ENCODE measurements at regions not wholly inside any gene's neighbourhood (a gene's known extent, or its start where the extent isn't known, plus 50 kb on each side); places are given as distances from the start of the nearest gene placed in this dataset.
A peak's percentile ranks its signal among the peaks of the same experiment; 100 is the strongest.
"Not testable (repeated sequence)": the region's sequence is repeated elsewhere in the genome, so short reads cannot be mapped to it uniquely, and the experiment has no call there.

DNA sequence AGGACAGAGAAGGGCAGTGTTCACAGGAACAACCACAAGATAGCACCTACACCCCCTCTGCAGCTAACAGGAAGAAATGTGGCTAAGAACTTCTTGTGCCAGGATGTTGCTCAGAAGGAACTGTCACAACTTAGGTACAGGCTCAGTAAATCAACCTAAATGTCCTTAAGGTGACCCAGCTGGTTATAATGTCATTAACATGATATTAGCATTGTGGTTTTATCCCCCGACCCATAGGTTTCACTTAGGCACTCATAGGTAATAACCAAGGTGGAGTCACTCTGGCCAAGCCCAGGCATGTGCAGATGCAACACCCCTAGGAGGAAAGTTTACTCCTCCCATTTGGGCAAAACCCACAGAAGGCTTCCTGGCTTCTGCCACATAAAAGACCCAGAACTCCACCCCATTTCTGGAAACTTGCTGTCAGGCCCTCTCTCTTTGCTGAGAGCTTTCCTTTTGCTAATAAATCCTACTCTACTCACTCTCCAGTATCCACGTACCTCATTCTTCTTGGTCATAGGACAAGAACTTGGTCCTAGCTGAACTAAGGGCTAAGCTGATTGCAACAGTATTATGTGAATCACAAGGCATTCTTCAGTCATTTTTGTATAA lies 951.3 kb downstream of the SLITRK5 start:
- peak; percentile 2 for DNase-seq

DNA sequence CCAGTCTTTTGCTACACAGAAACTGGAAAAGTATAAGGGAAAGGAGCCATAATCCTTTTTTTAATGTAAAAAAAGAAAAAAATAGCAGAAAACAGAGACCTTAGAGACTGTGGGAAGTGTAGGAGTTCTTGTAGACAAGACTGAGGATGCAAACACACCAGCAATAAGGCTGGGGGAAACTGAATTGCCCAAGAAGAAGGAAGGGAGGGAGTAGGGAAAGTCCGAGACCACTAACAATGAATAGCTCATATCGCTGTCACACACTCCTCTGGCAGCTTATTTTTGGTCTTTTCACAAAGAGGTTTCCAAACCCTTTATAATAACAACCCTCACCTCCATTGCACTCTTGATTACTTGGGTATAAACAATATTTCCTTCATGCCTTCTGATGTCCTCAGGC lies 952.0 kb downstream of the SLITRK5 start:
- DNase-seq = peak; percentile 2

DNA sequence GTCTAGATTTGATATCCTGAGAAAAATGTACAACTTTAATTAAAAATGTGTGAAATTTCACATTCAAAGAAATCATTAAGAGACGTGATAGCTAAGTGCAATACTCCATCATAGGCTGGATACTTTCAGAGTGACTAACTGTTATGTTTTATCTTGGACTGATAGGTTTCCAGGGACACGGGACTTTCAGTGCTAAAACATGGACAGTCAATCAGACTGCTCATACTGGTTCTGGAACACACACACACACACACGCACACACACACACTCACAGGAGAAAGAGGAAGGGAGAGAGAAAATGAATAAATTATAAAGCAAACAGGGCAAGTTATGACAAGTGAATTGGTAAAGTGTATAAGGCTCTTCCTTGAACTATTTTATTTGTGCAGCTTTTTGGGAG lies 955.9 kb downstream of the SLITRK5 start:
- DNase-seq = no peak

DNA sequence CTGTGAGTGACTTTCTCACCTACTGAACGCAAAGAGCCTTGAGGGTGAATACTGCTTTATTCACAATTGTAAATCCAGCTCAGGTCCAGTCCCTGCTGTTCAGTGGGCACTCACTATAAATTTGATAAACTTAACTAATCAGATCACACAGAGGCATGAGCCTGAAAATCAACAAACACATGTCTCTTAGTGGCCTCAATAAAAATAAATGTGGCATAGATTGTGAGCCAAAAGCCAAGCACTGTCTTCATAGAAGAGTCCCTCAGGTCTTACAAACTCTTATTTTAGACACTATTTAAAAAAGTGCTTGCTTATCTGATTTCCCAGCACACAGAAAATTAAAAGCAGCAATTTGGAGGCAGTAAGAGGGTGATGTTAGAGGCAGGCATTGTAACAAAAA lies 957.7 kb downstream of the SLITRK5 start:
- no peak for DNase-seq

DNA sequence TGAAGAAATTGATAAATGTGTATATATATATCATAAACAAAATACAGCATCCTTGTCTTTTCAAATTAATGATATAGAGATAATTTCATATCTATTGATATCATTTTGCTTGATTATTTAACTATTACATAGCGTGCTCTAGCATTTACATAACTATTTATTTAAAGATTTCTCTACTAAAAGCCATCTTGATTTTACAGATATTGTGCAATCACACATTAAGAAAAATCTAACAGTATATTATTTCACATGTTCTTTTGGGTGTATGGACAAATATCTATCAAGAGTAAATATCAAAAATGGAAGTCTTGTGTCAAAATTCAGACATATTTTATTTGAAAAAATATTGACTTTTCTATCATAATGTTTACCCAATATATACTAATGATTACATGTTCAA lies 966.8 kb downstream of the SLITRK5 start:
- no peak for DNase-seq

DNA sequence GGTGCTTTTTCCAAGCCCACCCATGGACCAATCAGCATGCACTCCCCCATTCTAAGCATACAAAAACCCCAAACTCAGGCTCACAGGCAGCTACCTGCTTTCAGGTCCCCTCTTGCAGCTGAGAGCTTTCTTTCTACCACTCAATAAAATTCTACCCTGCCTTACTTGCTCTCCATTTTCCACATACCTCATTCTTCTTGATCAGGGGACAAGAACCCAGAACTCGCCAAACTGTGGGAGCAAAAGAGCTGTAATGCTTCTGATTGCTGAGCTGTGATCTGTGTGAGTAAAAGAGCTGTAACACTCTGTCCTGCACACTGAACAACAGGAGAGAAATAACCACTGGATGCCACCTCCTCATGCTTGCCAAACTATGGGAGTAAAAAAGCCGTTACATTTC lies 972.1 kb downstream of the SLITRK5 start:
- no peak for DNase-seq

DNA sequence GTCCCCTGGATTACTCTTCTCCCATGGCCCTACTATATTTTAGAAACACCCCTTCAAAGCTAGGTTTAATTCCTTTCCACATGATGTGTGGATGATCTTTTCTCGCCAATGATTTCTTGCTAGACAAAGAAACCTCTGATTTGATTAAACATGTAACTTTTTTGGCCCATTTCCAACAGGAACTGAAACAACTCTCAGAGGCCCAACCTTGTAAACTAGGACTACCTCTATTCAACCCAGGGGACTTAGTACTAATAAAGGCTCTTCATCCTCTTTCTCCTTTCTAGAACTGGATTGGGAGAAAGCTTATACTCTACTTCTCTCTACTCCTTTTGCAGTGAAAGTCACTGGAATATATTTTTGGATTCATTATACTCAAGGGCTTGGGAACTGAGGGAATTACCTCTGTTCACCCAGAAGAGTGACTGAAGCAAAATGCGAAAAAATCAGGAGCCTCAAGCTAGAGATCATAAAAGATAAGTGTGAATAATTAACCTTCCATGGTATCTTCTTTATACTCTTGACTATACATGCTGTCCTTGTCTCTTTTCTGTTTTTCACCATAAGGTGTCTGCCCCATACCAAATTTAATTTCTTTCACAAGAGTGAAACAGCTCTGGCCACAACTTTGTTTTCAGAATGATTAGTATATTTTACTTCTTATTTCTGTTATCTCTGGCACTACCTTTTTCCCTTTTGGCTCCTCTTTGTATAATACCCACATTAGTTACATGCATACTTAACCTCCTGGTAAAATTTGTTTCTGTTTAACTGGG lies 977.6 kb downstream of the SLITRK5 start:
- no peak for DNase-seq

DNA sequence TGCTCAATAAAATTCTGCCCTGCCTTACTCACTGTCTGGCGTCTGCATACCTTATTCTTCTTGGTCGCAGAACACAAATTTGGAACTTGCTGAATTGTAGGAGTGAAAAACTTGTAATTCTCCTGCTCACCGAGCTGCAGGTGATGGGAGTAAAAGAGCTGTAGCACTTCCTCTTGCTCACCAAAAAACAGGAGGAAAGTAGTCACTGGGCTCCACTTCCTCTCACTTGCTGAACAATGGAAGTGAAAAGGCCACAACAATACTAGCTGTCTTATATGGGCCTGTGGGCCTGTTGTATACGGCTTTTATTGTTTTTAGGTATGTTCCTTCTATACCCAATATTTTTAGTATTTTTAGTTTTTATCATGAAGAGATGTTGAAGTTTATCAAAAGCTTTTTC lies 978.7 kb downstream of the SLITRK5 start:
- DNase-seq = no peak

DNA sequence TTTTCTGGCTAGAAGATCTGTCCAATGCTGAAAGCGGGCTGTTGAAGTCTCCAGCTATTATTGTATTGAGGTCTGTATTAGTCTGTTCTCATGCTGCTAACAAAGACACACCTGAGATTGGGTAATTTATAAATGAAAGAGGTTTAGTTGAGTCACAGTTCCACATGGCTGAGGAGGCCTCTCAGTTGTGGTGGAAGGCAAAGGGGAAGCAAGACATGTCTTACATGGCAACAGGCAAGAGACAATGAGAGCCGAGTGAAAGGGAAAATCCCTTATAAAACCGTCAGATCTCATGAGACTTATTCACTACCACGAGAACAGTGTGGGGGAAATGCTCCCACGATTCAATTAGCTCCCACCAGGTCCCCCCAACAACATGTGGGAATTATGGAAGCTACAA lies 980.4 kb downstream of the SLITRK5 start:
- DNase-seq = no peak

DNA sequence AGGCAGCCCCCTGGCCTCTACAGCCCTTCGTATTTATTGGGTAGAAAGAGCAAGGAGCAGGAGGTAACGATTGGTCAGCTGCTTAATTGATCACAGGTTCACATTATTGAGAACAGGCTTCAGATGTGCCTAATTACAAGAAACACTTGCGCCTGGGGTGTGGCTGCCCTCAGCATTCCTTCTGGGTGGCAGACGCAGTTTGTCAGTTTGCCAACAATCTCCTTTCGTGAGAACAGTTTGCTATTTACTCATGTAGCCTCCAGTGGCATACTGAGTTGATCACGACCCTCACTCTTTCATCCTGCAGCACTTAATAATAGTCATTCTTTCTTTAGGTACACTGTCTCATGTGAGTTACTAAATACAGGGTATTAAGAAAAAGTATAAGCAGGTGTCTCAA lies 985.6 kb downstream of the SLITRK5 start:
- no peak for DNase-seq

DNA sequence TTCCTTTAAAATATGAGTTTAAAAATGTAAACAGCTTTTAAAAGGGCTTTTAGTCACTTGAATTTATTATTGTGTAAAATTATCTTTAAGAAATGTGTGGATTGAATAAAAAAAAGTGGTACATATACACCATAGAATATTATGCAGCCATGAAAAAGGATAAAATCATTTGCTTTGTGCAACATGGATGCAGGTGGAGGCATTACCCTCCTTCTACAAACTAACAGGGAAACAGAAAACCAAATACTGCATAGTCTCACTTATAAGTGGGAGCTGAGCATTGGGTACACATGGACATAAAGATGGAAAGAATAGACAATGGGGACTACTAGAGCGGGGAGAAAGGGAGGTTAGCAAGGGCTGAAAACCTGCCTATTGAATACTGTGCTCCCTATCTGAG lies 999.3 kb downstream of the SLITRK5 start:
- DNase-seq = no peak

DNA sequence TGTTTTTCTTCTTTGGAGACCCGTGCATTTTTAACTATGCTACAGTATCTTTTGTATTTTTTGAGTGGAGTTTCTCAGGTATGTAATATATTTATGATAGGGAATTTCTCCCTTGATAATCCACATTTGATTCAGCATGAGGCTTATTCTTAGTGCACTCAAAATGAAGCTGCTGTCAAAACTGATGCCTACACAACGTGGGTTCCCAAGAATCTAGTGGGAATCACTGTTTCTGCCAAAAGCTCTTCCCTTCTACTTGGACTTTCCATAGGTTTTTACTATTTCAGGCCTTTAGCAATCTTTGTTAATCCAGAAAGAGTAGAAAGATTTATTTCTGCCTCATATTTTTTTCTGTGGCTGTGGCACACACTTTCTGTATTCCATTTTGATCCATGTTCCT lies 1003.7 kb downstream of the SLITRK5 start:
- DNase-seq = no peak

DNA sequence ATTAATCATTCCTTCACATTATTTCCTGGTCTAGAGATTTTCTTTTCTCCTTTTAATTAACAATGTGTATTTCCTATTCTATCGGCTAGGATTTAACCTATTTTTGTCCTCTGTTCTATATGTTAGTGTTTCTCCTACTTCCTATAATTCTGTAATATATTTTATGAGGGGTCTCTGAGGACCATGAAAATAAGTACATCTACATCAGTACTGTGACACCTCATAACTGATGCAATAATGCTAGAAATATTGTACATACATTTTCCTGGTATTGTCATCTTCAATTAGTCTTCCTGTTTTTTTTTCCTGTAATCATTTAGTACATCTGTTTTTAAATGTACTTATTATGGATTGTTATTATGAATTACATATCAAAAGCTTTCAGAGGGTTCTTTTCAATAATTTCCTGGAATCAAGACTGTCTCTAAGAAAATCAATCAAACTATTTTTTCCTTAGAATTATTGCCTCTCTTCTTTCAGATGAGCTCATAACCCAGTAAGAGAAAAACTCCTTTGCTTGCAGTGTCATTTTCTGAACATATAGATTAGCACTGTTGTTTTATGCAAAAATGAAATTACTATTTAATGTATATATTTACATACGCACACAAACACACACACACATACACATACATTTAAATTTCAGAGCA lies 1004.3 kb downstream of the SLITRK5 start:
- no peak for DNase-seq

DNA sequence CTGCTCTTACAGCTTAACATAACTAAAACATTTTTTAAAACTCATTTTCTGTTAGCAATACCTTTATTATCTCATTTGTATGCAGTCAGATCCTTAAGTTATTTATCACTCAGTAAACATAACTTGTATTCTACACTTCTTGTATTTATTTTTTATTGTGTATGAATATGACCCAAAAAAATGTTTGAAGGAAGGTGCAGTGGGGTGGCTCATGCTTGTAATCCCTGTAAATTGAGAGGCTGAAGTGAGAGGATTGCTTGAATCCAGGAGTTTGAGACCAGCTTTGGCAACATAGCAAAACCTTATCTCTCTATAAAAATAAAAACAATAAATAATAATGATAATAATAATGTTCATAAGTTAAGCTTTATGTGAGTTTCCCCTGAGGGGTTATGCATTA lies 1004.8 kb downstream of the SLITRK5 start:
- no peak for DNase-seq

DNA sequence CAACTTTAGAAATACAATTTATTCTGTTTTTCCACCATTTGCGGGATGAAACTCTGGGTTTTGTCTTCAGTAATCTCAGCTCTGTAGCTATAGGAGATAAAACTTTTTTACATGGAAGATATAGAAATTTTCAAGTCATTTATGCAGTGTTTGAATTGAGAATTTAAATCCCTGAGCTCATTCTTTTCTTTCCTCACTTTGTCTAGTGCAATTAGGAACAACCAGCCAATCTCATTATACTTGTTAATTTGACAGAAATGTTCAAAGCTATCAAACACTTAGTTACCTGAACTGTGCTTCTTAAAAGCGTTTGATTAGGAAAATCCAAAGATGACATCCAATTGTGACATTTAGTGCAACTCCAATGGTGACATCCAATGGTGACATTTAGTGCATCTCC lies 1014.3 kb downstream of the SLITRK5 start:
- DNase-seq = no peak

DNA sequence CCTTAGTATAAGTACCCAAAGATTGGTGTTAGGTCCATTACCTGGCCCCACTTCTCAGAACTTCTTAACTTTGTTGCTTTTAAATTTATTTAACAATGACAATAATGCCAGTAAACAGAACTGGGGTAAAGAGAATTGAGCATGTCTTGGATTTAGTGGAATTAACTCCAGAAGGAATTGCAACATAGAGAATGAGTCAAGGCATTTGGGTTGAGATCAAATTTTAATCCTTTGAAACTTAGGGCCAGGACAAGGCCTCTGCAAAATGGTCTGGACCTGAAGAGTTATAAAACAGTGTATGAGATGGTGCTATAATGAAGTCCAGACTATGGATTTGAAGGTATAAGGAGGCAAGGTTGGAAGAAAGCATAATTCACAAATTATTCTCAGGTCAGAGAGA lies 1030.4 kb downstream of the SLITRK5 start:
- DNase-seq = no peak

DNA sequence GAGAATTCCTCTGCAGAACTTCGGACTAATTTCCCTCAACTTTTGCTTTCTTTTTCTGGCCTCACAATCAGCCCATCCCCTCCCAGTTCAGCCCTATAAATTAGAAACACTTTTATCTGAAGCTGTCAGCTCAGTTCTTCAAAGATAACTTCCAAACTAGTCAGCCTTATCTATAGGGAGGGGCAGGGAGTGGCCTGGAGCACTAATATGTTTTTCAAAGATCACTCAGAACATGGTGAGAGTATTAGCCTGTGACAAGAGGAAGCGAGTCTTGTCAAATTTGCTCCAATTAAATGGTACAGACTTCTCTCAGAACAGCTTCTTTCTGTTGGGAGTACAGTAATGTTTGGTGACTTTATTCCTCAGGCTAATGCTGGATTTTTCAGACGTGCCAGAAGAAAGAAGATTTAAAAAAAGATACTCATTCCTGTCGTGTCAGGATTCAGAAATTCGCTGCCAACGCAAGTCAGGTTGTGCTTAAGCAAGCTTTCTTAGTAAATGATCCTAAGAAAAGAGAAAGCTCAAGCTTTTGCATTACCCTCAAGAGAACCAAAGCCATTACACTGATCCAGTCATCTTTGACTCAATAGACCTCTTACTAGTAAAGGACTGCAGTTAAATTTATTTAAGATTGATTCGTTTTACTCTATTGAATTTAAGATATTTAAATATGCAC lies 1033.6 kb downstream of the SLITRK5 start:
- DNase-seq = no peak

DNA sequence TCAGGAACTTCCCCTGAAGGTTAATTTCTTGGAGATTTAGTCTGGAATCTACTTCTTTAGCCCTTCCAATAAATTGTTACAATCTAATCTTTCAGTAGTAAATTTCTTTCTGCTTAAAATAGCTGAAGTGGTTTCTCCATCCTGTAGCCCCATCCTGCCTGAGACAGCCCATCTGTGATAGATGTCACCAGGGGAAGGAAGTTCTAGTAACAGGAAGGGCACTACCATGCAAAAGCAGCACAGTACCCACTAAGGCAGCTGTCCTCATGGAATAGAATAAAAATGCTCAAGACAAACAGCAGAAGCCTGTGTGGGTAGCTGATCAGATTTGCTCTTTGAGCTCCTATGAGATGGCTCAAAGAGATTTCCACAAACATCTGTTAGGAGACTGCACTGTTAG lies 1036.5 kb downstream of the SLITRK5 start:
- no peak for DNase-seq

DNA sequence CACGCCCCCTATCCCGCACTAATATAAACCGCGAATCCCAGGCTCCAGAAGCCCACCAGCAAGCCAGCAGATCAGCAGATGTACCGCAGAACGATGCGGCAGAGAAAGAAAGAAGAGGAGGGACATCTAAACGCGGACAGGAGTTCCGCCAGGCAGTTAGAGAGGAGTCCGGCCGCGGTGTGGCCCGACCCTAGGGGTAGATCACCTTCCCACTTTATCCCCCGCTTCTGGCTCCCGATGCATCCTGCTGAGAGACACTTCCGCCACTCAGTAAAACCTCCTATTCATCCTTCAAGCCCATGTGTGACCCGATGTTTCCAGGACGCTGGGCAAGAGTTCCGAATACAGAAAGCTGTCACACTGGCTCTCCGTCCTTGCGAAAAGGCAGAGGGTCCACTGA lies 1046.8 kb downstream of the SLITRK5 start:
- DNase-seq = no peak

DNA sequence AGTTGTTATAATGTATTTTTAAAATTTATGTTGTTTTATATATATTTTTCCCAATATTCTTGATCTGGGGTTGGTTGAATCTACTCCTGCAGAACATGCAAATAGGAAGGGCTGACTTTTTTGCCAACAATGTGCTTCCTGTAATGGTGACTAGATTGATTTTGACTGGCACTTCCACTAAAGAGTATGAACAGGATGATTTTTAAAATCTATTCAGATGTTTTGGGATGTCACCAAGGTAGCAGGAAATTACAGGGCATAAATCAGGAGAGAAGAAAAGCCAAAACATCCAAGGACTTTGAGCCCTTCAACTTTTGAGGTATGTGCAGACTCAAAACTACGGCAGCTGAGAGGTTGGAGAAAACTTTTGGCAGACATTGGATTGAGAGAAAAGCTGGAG lies 1047.6 kb downstream of the SLITRK5 start:
- DNase-seq = no peak

DNA sequence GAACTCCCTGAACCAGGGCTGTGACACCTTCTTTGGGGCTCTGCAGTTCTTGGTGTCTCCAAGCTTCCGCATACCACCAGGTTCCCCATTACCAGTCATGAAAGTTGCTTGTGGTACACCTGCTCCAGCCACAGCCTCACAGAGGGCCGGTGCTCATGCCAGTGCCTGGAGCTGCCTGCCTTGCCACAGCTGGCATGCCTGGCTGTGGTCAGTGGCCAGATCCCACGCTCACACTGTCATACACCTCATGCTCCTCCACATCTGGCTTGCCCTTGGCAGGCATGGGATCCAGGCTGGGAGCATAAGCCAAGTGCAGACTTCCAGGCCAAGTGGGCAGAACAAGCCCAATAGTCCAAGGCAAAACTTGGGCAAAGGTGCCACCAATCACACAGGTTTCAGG lies 1054.9 kb downstream of the SLITRK5 start:
- DNase-seq = no peak

DNA sequence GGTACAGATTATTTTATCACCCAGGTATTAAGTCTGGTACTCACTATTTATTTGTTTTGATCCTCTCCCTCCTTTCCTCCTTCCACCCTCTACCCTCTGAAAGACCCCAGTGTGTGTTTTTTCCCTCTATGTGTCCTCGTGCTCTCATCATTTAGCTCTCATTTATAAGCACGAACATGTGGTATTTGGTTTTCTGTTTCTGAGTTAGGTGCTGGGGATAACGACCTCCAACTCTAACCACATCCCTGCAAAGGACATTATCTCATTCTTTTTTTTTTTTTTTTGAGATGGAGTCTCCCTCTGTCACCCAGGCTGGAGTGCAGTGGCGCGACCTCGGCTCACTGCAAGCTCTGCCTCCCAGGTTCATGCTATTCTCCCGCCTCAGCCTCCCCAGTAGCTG lies 1056.1 kb downstream of the SLITRK5 start:
- not testable (repeated sequence) for DNase-seq

DNA sequence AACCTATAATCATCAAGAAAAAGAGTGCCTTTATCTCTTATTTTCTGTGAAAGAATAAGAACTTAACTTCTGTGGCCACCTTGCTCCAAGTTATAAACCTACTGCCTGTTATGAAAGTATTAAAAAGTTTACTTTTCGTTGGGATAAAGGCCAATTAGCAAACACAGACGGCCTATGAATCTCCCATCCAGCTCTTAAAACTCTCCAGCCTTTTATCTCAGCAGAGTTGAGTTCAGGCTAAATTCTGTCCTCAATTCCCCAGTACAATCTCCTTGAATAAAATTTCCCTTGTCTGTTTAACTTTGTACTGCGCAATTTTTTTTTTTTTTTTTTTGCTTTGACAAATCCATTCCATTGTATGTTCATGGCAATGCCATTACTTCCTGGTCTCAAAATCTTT lies 1058.4 kb downstream of the SLITRK5 start:
- no peak for DNase-seq

DNA sequence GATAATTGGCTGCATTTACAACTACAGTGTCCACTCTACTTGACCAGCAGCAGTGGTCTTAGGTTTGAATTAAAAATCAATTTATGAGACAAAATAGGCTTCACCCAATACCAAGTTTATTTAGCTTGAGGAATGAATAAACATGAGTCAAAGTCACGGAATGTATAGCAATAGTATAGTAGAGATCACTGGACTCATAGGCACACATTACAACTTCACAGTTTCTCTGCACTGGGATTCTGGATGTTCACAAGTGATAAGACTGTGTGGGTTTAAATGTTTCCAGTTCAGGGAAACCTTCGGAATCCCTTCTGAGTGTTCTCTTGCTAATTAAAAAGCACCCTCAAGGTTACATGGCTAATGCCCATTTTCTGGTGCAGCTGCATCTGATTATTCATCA lies 1064.9 kb downstream of the SLITRK5 start:
- no peak for DNase-seq
